IMR-90 (cell line): ENCODE measurements at regions not wholly inside any gene's neighbourhood (a gene's known extent, or its start where the extent isn't known, plus 50 kb on each side); places are given as distances from the start of the nearest gene placed in this dataset.

Experiments
- CTCF ChIP-seq: conservative IDR thresholded peaks from 2 replicates; pipeline ENCODE4 v1.5.1; 2012; ENCODE audit warnings: mild to moderate bottlenecking, low read depth, low read length, improper control_type of control experiment
- POLR2A ChIP-seq: IDR thresholded peaks from 2 replicates; pipeline ENCODE4 v1.6.1; 2012; ENCODE audit warnings: mild to moderate bottlenecking, low read depth, low read length
- RAD21 ChIP-seq: IDR thresholded peaks from 2 replicates; pipeline ENCODE4 v1.6.1; 2012; ENCODE audit warnings: low read length, improper control_type of control experiment
- RFX5 ChIP-seq: IDR thresholded peaks from 2 replicates; pipeline ENCODE4 v1.8.0; 2012; ENCODE audit warnings: low read depth, mild to moderate bottlenecking, low read length, moderate library complexity
- SMC3 ChIP-seq: fragments of 150-350 bp; IDR thresholded peaks from 2 replicates; pipeline ENCODE4 v1.6.1; 2016; ENCODE audit warnings: low read depth, mild to moderate bottlenecking, antibody characterized with exemption, low read length, moderate library complexity

GRCh38 chr17:20920815-20921199, 122.0 kb downstream of the USP22 start (continued):
- no peak for TF ChIP-seq CTCF
- TF ChIP-seq POLR2A = no peak
- no peak for TF ChIP-seq RFX5
- no peak for TF ChIP-seq SMC3
- TF ChIP-seq RAD21 = no peak
